A673 (cell line): ENCODE measurements at regions not wholly inside any gene's neighbourhood (a gene's known extent, or its start where the extent isn't known, plus 50 kb on each side); places are given as distances from the start of the nearest gene placed in this dataset.

Experiments used
- EZH2 ChIP-seq: fragments of 200-600 bp; sonication (generic); IDR thresholded peaks from 2 replicates; pipeline ENCODE4 v1.6.1; 2017; ENCODE audit warnings: borderline replicate concordance, low read depth, mild to moderate bottlenecking, mixed read lengths, antibody characterized with exemption, low read length; ENCODE audit not compliant: poor library complexity, severe bottlenecking
- TF ChIP-seq, protein P1 (sequence below): fragments of 300-800, 200-600 bp; sonication (generic); conservative IDR thresholded peaks from 2 replicates; pipeline ENCODE4 v1.5.1; 2017; ENCODE audit warnings: low read depth, mild to moderate bottlenecking, antibody characterized with exemption, low read length, moderate library complexity, mixed read lengths

- TF ChIP-seq, protein P1, sequence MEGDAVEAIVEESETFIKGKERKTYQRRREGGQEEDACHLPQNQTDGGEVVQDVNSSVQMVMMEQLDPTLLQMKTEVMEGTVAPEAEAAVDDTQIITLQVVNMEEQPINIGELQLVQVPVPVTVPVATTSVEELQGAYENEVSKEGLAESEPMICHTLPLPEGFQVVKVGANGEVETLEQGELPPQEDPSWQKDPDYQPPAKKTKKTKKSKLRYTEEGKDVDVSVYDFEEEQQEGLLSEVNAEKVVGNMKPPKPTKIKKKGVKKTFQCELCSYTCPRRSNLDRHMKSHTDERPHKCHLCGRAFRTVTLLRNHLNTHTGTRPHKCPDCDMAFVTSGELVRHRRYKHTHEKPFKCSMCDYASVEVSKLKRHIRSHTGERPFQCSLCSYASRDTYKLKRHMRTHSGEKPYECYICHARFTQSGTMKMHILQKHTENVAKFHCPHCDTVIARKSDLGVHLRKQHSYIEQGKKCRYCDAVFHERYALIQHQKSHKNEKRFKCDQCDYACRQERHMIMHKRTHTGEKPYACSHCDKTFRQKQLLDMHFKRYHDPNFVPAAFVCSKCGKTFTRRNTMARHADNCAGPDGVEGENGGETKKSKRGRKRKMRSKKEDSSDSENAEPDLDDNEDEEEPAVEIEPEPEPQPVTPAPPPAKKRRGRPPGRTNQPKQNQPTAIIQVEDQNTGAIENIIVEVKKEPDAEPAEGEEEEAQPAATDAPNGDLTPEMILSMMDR, result no peak
- TF ChIP-seq EZH2, result no peak
Observed at GRCh38 chrX:10831716-10832502, 211.5 kb upstream of the MID1 start.
